ENCODE measurements at regions not wholly inside any gene's neighbourhood (a gene's known extent, or its start where the extent isn't known, plus 50 kb on each side); places are given as distances from the start of the nearest gene placed in this dataset.

DNA sequence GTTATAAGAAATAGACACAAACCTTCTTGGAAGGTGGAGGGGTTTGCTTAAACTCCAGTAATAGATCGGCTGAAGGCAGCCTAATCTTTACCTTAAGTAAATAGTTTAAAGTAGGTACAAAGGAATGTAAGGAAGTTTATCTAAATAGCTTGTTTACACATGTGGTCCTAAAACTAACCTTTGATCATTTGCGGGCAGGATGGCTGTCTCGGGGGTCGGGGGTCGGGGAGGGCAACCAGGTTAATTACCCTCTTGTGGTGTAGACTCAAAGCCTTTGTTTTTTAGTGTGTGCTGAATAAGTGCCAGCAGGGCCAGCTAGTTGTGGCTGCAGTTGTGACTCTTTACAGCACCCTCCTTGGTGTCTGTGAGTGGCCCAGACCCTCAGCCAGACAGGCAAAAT lies 256.9 kb upstream of the SESN3 start:
- no peak for TF ChIP-seq CTCF (conservative IDR thresholded peaks at IDR 0.05)
- no peak for TF ChIP-seq ZFX (IDR thresholded peaks at IDR 0.05)

All from C4-2B (cell line).